ENCODE measurements at regions not wholly inside any gene's neighbourhood (a gene's known extent, or its start where the extent isn't known, plus 50 kb on each side); places are given as distances from the start of the nearest gene placed in this dataset.

DNA sequence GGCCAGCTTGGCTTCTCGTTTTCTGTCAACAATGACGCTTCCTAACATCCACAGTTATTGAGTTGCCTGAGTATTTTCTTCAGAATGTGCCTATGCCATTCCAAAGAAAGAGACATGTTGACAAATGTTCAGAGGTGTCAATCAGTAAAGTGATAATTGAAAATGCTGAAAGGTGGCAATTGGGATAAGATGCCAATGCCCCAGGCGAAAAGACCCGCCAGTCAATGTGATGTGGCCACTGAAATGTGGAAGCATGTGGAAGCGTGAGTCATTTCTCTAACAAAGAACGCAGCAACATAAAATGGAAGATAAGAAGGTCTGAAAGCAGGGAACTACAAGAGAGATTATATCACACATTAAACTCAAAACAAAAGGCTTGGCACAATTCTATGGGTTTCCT is 882.2 kb upstream of the SLC10A2 start:
- DNase-seq (no peak), ATAC-seq (replicated peaks in 1 of 4) (no peak)
- Histone ChIP-seq H3K9me3 (no peaks in the 10 kb centered on the region), H3K27me3 (replicated peaks in 1 of 2; ENCODE audit: control insufficient read depth in 2 of 2, extremely low read depth in 1 of 2, insufficient read depth in 2 of 2, low read length in 1 of 2) (no peaks in the 10 kb centered on the region), H3K27ac (ENCODE audit: low read length) (no peak overlapping the region), H3K4me3 (ENCODE audit: control insufficient read depth in 1 of 2, extremely low read depth in 1 of 2, low read length in 1 of 2) (no peak overlapping the region), H3K36me3 (ENCODE audit: control insufficient read depth in 2 of 2, extremely low read depth in 1 of 2, insufficient read depth in 1 of 2, low read length in 1 of 2) (no peaks in the 10 kb centered on the region), H3K4me1 (ENCODE audit: control insufficient read depth in 1 of 2, extremely low read depth in 1 of 2, insufficient read depth in 2 of 2, low read length in 2 of 2) (no peaks in the 10 kb centered on the region)
- Mint-ChIP-seq H3K27ac (no peak overlapping the region), H3K4me3 (no peak overlapping the region), H3K4me1 (no peaks in the 10 kb centered on the region), H3K9me3 (peaks cover 3 to 9% (median 5%) of the 10 kb centered on the region in 3 donors), H3K27me3 (no peaks in the 10 kb centered on the region), H3K36me3 (no peaks in the 10 kb centered on the region)
- ChIA-PET CTCF (no interaction called here), POLR2A (no interaction called here)
- WGBS (ENCODE audit: insufficient coverage): no CpG with 5 or more reads among the region's 6 CpGs

DNA sequence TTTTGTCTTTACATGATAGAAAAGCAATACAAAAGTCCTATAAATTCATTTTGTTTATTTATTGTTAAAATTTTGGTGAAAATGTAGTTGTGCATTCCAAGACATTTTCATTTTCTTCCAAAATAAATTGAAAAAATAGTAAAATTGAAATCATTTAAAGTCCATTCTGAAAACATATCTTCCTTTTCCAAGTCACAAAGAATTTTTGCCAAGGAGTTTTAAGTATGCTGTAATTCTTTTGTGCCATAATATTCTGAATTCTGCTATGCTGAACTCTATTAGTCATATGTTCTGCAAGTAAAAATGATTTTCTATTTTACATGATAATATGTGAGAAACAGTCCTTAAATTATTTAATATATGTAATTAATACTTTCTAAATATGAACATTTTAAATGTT is 879.6 kb upstream of the SLC10A2 start:
- ChIA-PET POLR2A (no interaction called here), CTCF (no interaction called here)
- Mint-ChIP-seq H3K27me3 (no peaks in the 10 kb centered on the region), H3K4me1 (no peaks in the 10 kb centered on the region), H3K36me3 (no peaks in the 10 kb centered on the region), H3K9me3 (peaks cover 0 to 9% (median 3%) of the 10 kb centered on the region in 3 donors), H3K4me3 (no peak overlapping the region), H3K27ac (no peak overlapping the region)
- H3K9me3 ChIP-seq: no peaks in the 10 kb centered on the region
- no peak overlapping the region for H3K4me3 ChIP-seq (ENCODE audit: control insufficient read depth in 1 of 2, extremely low read depth in 1 of 2, low read length in 1 of 2)
- no peak for ATAC-seq (replicated peaks in 1 of 4)
- no peak for DNase-seq
- no peaks in the 10 kb centered on the region for H3K36me3 ChIP-seq (ENCODE audit: control insufficient read depth in 2 of 2, extremely low read depth in 1 of 2, insufficient read depth in 1 of 2, low read length in 1 of 2)
- no peak overlapping the region for H3K27ac ChIP-seq (ENCODE audit: low read length)
- H3K4me1 ChIP-seq (ENCODE audit: control insufficient read depth in 1 of 2, extremely low read depth in 1 of 2, insufficient read depth in 2 of 2, low read length in 2 of 2): no peaks in the 10 kb centered on the region
- no peaks in the 10 kb centered on the region for H3K27me3 ChIP-seq (replicated peaks in 1 of 2; ENCODE audit: control insufficient read depth in 2 of 2, extremely low read depth in 1 of 2, insufficient read depth in 2 of 2, low read length in 1 of 2)

DNA sequence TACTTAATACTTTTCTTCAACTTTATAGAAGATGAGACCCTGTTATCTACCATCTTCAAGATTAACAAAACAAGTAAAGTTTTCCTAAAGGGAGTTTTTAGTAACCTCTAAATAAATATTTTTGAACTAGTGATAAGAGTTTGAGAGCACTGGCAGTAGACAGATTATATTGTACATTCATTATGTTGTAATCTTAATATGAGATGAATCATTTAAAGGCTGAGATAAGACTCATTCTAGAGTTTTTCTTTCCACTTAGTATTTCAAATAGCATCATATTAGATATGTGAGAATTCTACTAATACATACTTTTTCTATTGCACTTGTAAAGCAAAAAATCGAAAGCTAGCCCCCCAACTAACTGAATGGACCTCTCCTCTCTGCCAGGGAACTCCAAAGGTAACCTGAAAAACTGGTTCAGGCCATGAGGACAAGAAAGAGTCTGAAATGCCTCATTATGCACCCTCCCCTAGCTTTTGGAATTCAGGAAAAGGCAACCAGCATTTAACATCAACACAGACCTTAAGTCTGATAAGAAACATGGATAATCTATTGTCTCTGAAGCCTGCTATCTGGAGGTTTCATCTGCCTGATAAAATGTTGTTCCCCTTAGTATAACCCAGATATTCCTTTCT is 875.4 kb upstream of the SLC10A2 start:
- H3K27ac ChIP-seq (ENCODE audit: low read length): no peak overlapping the region
- DNase-seq: no peak
- H3K4me1 ChIP-seq (ENCODE audit: control insufficient read depth in 1 of 2, extremely low read depth in 1 of 2, insufficient read depth in 2 of 2, low read length in 2 of 2): no peaks in the 10 kb centered on the region
- no peak for ATAC-seq (replicated peaks in 1 of 4)
- no peaks in the 10 kb centered on the region for H3K27me3 Mint-ChIP-seq
- H3K9me3 Mint-ChIP-seq: peaks cover 3 to 8% (median 8%) of the 10 kb centered on the region in 3 donors
- H3K27ac Mint-ChIP-seq: no peak overlapping the region
- no peaks in the 10 kb centered on the region for H3K4me1 Mint-ChIP-seq
- H3K9me3 ChIP-seq: no peaks in the 10 kb centered on the region
- CTCF ChIA-PET: no interaction called here
- H3K36me3 ChIP-seq (ENCODE audit: control insufficient read depth in 2 of 2, extremely low read depth in 1 of 2, insufficient read depth in 1 of 2, low read length in 1 of 2): no peaks in the 10 kb centered on the region
- H3K4me3 Mint-ChIP-seq: no peak overlapping the region
- 40% methylated on average over 1 of the region's 1 CpG for WGBS (ENCODE audit: insufficient coverage)
- no peak overlapping the region for H3K4me3 ChIP-seq (ENCODE audit: control insufficient read depth in 1 of 2, extremely low read depth in 1 of 2, low read length in 1 of 2)
- H3K36me3 Mint-ChIP-seq: no peaks in the 10 kb centered on the region
- H3K27me3 ChIP-seq (replicated peaks in 1 of 2; ENCODE audit: control insufficient read depth in 2 of 2, extremely low read depth in 1 of 2, insufficient read depth in 2 of 2, low read length in 1 of 2): no peaks in the 10 kb centered on the region
- POLR2A ChIA-PET: no interaction called here

- Mint-ChIP-seq H3K4me3 (no peak overlapping the region), H3K4me1 (no peaks in the 10 kb centered on the region), H3K27me3 (no peaks in the 10 kb centered on the region), H3K9me3 (peaks cover 4 to 15% (median 5%) of the 10 kb centered on the region in 3 donors), H3K27ac (no peak overlapping the region), H3K36me3 (no peaks in the 10 kb centered on the region)
- Histone ChIP-seq H3K9me3 (no peaks in the 10 kb centered on the region), H3K27ac (ENCODE audit: low read length) (no peak overlapping the region), H3K27me3 (replicated peaks in 1 of 2; ENCODE audit: control insufficient read depth in 2 of 2, extremely low read depth in 1 of 2, insufficient read depth in 2 of 2, low read length in 1 of 2) (no peaks in the 10 kb centered on the region), H3K4me1 (ENCODE audit: control insufficient read depth in 1 of 2, extremely low read depth in 1 of 2, insufficient read depth in 2 of 2, low read length in 2 of 2) (no peaks in the 10 kb centered on the region), H3K36me3 (ENCODE audit: control insufficient read depth in 2 of 2, extremely low read depth in 1 of 2, insufficient read depth in 1 of 2, low read length in 1 of 2) (no peaks in the 10 kb centered on the region), H3K4me3 (ENCODE audit: control insufficient read depth in 1 of 2, extremely low read depth in 1 of 2, low read length in 1 of 2) (no peak overlapping the region)
- no peak for DNase-seq
- ChIA-PET CTCF (no interaction called here), POLR2A (no interaction called here)
- no peak for ATAC-seq (replicated peaks in 1 of 4)
- no CpG with 5 or more reads among the region's 4 CpGs for WGBS (ENCODE audit: insufficient coverage)
Measured at GRCh38 chr13:103935117-103935516, 868.9 kb upstream of the SLC10A2 start.

GRCh38 chr13:103931885-103932284 is 865.7 kb upstream of the SLC10A2 start:
- no peaks in the 10 kb centered on the region for H3K36me3 Mint-ChIP-seq
- CTCF ChIA-PET: interaction anchor here in 1 of 2 donors (0.6 kb wide), 1 partner anchor 13 kb away, joined by 4 read pairs; no protein-coding TSS in a partner anchor

GRCh38 chr13:103931331-103931845 is 865.2 kb upstream of the SLC10A2 start:
- DNase-seq (no peak), ATAC-seq (replicated peaks in 1 of 4) (no peak)
- no peaks in the 10 kb centered on the region for H3K36me3 Mint-ChIP-seq
- H3K4me1 Mint-ChIP-seq: no peaks in the 10 kb centered on the region
- ChIA-PET POLR2A (no interaction called here), CTCF (no interaction called here)
- 33% methylated on average over 1 of the region's 3 CpGs for WGBS (ENCODE audit: insufficient coverage)
- Histone ChIP-seq H3K36me3 (ENCODE audit: control insufficient read depth in 2 of 2, extremely low read depth in 1 of 2, insufficient read depth in 1 of 2, low read length in 1 of 2) (no peaks in the 10 kb centered on the region), H3K27ac (ENCODE audit: low read length) (no peak overlapping the region), H3K9me3 (no peaks in the 10 kb centered on the region), H3K4me1 (ENCODE audit: control insufficient read depth in 1 of 2, extremely low read depth in 1 of 2, insufficient read depth in 2 of 2, low read length in 2 of 2) (no peaks in the 10 kb centered on the region), H3K4me3 (ENCODE audit: control insufficient read depth in 1 of 2, extremely low read depth in 1 of 2, low read length in 1 of 2) (no peak overlapping the region), H3K27me3 (replicated peaks in 1 of 2; ENCODE audit: control insufficient read depth in 2 of 2, extremely low read depth in 1 of 2, insufficient read depth in 2 of 2, low read length in 1 of 2) (no peaks in the 10 kb centered on the region)
- H3K27ac Mint-ChIP-seq: no peak overlapping the region
- H3K4me3 Mint-ChIP-seq: no peak overlapping the region
- H3K27me3 Mint-ChIP-seq: no peaks in the 10 kb centered on the region
- H3K9me3 Mint-ChIP-seq: peaks cover 2 to 13% (median 6%) of the 10 kb centered on the region in 3 donors

More at GRCh38 chr13:103931885-103932284, 865.7 kb upstream of the SLC10A2 start:
- DNase-seq: no peak
- Mint-ChIP-seq H3K4me3 (no peak overlapping the region), H3K4me1 (no peaks in the 10 kb centered on the region), H3K27ac (no peak overlapping the region), H3K27me3 (no peaks in the 10 kb centered on the region), H3K9me3 (peaks cover 2 to 13% (median 6%) of the 10 kb centered on the region in 3 donors)
- Histone ChIP-seq H3K27me3 (replicated peaks in 1 of 2; ENCODE audit: control insufficient read depth in 2 of 2, extremely low read depth in 1 of 2, insufficient read depth in 2 of 2, low read length in 1 of 2) (no peaks in the 10 kb centered on the region), H3K27ac (ENCODE audit: low read length) (no peak overlapping the region), H3K9me3 (no peaks in the 10 kb centered on the region), H3K4me3 (ENCODE audit: control insufficient read depth in 1 of 2, extremely low read depth in 1 of 2, low read length in 1 of 2) (no peak overlapping the region), H3K4me1 (ENCODE audit: control insufficient read depth in 1 of 2, extremely low read depth in 1 of 2, insufficient read depth in 2 of 2, low read length in 2 of 2) (no peaks in the 10 kb centered on the region), H3K36me3 (ENCODE audit: control insufficient read depth in 2 of 2, extremely low read depth in 1 of 2, insufficient read depth in 1 of 2, low read length in 1 of 2) (no peaks in the 10 kb centered on the region)
- POLR2A ChIA-PET: interaction anchor here in 1 of 2 donors (0.7 kb wide), 1 partner anchor 1936 kb away, joined by 6 read pairs; no protein-coding TSS in a partner anchor
- WGBS (ENCODE audit: insufficient coverage): 100% methylated on average over 2 of the region's 12 CpGs
- ATAC-seq (replicated peaks in 1 of 4): no peak

DNA sequence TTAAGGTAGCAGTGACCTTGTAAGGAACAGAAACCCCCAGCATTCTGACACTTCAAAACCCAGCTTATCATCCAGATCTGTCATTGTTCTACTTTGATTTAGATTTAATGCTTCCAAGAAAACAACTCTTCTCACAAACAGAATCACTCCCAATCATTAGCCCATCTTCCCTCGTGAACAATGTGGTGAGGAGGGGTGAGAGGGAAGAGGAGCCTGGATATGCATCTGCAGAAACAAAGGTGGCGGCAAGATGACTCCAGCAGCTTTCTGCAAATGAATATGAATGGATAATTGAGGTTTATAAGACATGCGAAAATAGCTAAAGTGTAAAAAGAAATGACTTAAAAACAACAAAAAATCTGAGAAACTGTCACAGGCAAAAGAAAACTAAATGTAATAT is 859.9 kb upstream of the SLC10A2 start:
- CTCF ChIA-PET: no interaction called here
- H3K36me3 ChIP-seq (ENCODE audit: control insufficient read depth in 2 of 2, extremely low read depth in 1 of 2, insufficient read depth in 1 of 2, low read length in 1 of 2): no peaks in the 10 kb centered on the region
- no peak overlapping the region for H3K4me3 ChIP-seq (ENCODE audit: control insufficient read depth in 1 of 2, extremely low read depth in 1 of 2, low read length in 1 of 2)
- Mint-ChIP-seq H3K36me3 (no peaks in the 10 kb centered on the region), H3K4me1 (no peaks in the 10 kb centered on the region), H3K9me3 (peaks cover 6 to 9% (median 9%) of the 10 kb centered on the region in 3 donors), H3K27ac (no peak overlapping the region), H3K27me3 (no peaks in the 10 kb centered on the region), H3K4me3 (no peak overlapping the region)
- DNase-seq (no peak), ATAC-seq (replicated peaks in 1 of 4) (no peak)
- no peaks in the 10 kb centered on the region for H3K9me3 ChIP-seq
- POLR2A ChIA-PET: no interaction called here
- WGBS (ENCODE audit: insufficient coverage): no CpG with 5 or more reads among the region's 3 CpGs
- H3K4me1 ChIP-seq (ENCODE audit: control insufficient read depth in 1 of 2, extremely low read depth in 1 of 2, insufficient read depth in 2 of 2, low read length in 2 of 2): no peaks in the 10 kb centered on the region
- no peaks in the 10 kb centered on the region for H3K27me3 ChIP-seq (replicated peaks in 1 of 2; ENCODE audit: control insufficient read depth in 2 of 2, extremely low read depth in 1 of 2, insufficient read depth in 2 of 2, low read length in 1 of 2)
- H3K27ac ChIP-seq (ENCODE audit: low read length): no peak overlapping the region
